ENCODE measurements at regions not wholly inside any gene's neighbourhood (a gene's known extent, or its start where the extent isn't known, plus 50 kb on each side); places are given as distances from the start of the nearest gene placed in this dataset.

- TF ChIP-seq ESRRG (CRISPR knock-in tag; IDR thresholded peaks at IDR 0.05) = no peak
- TF ChIP-seq, protein P1, sequence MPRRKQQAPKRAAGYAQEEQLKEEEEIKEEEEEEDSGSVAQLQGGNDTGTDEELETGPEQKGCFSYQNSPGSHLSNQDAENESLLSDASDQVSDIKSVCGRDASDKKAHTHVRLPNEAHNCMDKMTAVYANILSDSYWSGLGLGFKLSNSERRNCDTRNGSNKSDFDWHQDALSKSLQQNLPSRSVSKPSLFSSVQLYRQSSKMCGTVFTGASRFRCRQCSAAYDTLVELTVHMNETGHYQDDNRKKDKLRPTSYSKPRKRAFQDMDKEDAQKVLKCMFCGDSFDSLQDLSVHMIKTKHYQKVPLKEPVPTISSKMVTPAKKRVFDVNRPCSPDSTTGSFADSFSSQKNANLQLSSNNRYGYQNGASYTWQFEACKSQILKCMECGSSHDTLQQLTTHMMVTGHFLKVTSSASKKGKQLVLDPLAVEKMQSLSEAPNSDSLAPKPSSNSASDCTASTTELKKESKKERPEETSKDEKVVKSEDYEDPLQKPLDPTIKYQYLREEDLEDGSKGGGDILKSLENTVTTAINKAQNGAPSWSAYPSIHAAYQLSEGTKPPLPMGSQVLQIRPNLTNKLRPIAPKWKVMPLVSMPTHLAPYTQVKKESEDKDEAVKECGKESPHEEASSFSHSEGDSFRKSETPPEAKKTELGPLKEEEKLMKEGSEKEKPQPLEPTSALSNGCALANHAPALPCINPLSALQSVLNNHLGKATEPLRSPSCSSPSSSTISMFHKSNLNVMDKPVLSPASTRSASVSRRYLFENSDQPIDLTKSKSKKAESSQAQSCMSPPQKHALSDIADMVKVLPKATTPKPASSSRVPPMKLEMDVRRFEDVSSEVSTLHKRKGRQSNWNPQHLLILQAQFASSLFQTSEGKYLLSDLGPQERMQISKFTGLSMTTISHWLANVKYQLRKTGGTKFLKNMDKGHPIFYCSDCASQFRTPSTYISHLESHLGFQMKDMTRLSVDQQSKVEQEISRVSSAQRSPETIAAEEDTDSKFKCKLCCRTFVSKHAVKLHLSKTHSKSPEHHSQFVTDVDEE (CRISPR knock-in tag; IDR thresholded peaks at IDR 0.05) = no peak
- no peak for TF ChIP-seq TCF4 (CRISPR knock-in tag; IDR thresholded peaks at IDR 0.05; ENCODE audit: borderline replicate concordance)
- TF ChIP-seq ZFP3 (CRISPR knock-in tag; IDR thresholded peaks at IDR 0.05) = no peak
- no peak for TF ChIP-seq GLIS3 (CRISPR knock-in tag; IDR thresholded peaks at IDR 0.05)
- no peak for TF ChIP-seq ZNF8 (CRISPR knock-in tag; IDR thresholded peaks at IDR 0.05)
- TF ChIP-seq RARB (CRISPR knock-in tag; IDR thresholded peaks at IDR 0.05) = no peak
- no peak for TF ChIP-seq SNAI2 (CRISPR knock-in tag; IDR thresholded peaks at IDR 0.05)
- no peak for TF ChIP-seq BACH2 (CRISPR knock-in tag; IDR thresholded peaks at IDR 0.05; ENCODE audit: borderline replicate concordance)
- no peak for TF ChIP-seq POU6F1 (CRISPR knock-in tag; IDR thresholded peaks at IDR 0.05; ENCODE audit: borderline replicate concordance, low read depth)
- no peak for TF ChIP-seq TOX (CRISPR knock-in tag; IDR thresholded peaks at IDR 0.05; ENCODE audit: borderline replicate concordance)
- no peak for TF ChIP-seq ZNF565 (CRISPR knock-in tag; conservative IDR thresholded peaks at IDR 0.05; ENCODE audit: low read depth)
- no peak for TF ChIP-seq ZNF70 (CRISPR knock-in tag; IDR thresholded peaks at IDR 0.05)
- no peak for TF ChIP-seq CSDC2 (CRISPR knock-in tag; IDR thresholded peaks at IDR 0.05)
- no peak for TF ChIP-seq CREB5 (CRISPR knock-in tag; IDR thresholded peaks at IDR 0.05; ENCODE audit: low read depth)
- no peak for TF ChIP-seq ZFP30 (CRISPR knock-in tag; IDR thresholded peaks at IDR 0.05)
- TF ChIP-seq OSR1 (CRISPR knock-in tag; IDR thresholded peaks at IDR 0.05) = no peak
- TF ChIP-seq PPARA (CRISPR knock-in tag; IDR thresholded peaks at IDR 0.05; ENCODE audit: borderline replicate concordance) = no peak
- TF ChIP-seq, protein P2, sequence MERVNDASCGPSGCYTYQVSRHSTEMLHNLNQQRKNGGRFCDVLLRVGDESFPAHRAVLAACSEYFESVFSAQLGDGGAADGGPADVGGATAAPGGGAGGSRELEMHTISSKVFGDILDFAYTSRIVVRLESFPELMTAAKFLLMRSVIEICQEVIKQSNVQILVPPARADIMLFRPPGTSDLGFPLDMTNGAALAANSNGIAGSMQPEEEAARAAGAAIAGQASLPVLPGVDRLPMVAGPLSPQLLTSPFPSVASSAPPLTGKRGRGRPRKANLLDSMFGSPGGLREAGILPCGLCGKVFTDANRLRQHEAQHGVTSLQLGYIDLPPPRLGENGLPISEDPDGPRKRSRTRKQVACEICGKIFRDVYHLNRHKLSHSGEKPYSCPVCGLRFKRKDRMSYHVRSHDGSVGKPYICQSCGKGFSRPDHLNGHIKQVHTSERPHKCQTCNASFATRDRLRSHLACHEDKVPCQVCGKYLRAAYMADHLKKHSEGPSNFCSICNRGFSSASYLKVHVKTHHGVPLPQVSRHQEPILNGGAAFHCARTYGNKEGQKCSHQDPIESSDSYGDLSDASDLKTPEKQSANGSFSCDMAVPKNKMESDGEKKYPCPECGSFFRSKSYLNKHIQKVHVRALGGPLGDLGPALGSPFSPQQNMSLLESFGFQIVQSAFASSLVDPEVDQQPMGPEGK (CRISPR knock-in tag; IDR thresholded peaks at IDR 0.05; ENCODE audit: borderline replicate concordance) = no peak
- TF ChIP-seq ISL1 (CRISPR knock-in tag; IDR thresholded peaks at IDR 0.05) = no peak
- no peak for ATAC-seq
These were observed 257.9 kb downstream of the ALDH8A1 start for GRCh38 chr6:134692008-134692407.

- peak; percentile 65 for ATAC-seq
- TF ChIP-seq GLIS3 (CRISPR knock-in tag; IDR thresholded peaks at IDR 0.05) (no peak), ZNF8 (CRISPR knock-in tag; IDR thresholded peaks at IDR 0.05) (no peak), BACH2 (CRISPR knock-in tag; IDR thresholded peaks at IDR 0.05; ENCODE audit: borderline replicate concordance) (no peak), PPARA (CRISPR knock-in tag; IDR thresholded peaks at IDR 0.05; ENCODE audit: borderline replicate concordance) (no peak), ZFP3 (CRISPR knock-in tag; IDR thresholded peaks at IDR 0.05) (no peak), ARNTL (CRISPR knock-in tag; IDR thresholded peaks at IDR 0.05; ENCODE audit: borderline replicate concordance, low read depth) (no peak), TOX (CRISPR knock-in tag; IDR thresholded peaks at IDR 0.05; ENCODE audit: borderline replicate concordance) (no peak), CSDC2 (CRISPR knock-in tag; IDR thresholded peaks at IDR 0.05) (no peak), ZC3H10 (CRISPR knock-in tag; IDR thresholded peaks at IDR 0.05) (no peak), ZNF565 (CRISPR knock-in tag; conservative IDR thresholded peaks at IDR 0.05; ENCODE audit: low read depth) (no peak)
- TF ChIP-seq, protein P3, sequence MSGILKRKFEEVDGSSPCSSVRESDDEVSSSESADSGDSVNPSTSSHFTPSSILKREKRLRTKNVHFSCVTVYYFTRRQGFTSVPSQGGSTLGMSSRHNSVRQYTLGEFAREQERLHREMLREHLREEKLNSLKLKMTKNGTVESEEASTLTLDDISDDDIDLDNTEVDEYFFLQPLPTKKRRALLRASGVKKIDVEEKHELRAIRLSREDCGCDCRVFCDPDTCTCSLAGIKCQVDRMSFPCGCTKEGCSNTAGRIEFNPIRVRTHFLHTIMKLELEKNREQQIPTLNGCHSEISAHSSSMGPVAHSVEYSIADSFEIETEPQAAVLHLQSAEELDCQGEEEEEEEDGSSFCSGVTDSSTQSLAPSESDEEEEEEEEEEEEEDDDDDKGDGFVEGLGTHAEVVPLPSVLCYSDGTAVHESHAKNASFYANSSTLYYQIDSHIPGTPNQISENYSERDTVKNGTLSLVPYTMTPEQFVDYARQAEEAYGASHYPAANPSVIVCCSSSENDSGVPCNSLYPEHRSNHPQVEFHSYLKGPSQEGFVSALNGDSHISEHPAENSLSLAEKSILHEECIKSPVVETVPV (CRISPR knock-in tag; IDR thresholded peaks at IDR 0.05) = no peak
These were observed 258.7 kb downstream of the ALDH8A1 start for GRCh38 chr6:134691180-134691579.

Data from SK-N-SH treated with all-trans-retinoic acid at 6 μM for 48 hours (cell line).